H54 (cell line): ENCODE measurements at regions not wholly inside any gene's neighbourhood (a gene's known extent, or its start where the extent isn't known, plus 50 kb on each side); places are given as distances from the start of the nearest gene placed in this dataset.

Experiments
- DNase-seq: peaks from one replicate; pipeline ENCODE4 v3.0.0; 2011; ENCODE audit warnings: low spot score, mixed read lengths; ENCODE audit not compliant: insufficient read length
- FAIRE-seq: peaks from 3 replicates; lab custom pipeline; 2011; peaks lifted over from hg19 to GRCh38; lab: Jason Lieb, UNC
- POLR2A ChIP-seq: IDR thresholded peaks from 2 replicates; pipeline ENCODE4 v1.6.1; 2011; ENCODE audit warnings: low read depth, mild to moderate bottlenecking, low read length

GRCh38 chr6:43942011-43942442 is 172.0 kb downstream of the VEGFA start:
- FAIRE-seq (no peak), DNase-seq (no peak)
- no peak for TF ChIP-seq POLR2A

DNA sequence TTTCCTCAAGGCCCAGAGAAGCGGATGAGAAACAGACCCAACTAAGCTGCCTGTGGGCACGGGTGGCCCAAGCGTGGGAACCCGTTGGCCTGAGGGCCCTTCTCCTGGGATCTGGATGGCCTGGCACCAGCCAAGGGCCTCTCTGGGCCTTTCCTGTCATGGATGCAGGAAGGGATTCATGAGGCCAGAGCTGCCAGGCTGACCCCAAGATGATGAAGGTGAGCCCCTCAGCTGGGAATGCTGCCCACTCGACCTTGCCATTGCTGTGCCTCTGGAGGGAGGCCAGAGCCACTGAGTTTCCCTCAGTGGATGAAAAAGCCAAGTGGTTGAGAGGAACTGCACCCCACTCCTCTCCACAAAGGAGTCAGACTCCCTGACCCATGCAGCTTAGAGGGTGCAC is 171.2 kb downstream of the VEGFA start:
- no peak for TF ChIP-seq POLR2A
- DNase-seq (no peak), FAIRE-seq (no peak)

- no peak for TF ChIP-seq POLR2A
- FAIRE-seq, result no peak
- no peak for DNase-seq
Observed at GRCh38 chr6:43940393-43941087, 170.5 kb downstream of the VEGFA start.

GRCh38 chr6:43940071-43940392 is 170.0 kb downstream of the VEGFA start:
- FAIRE-seq (no peak), DNase-seq (no peak)
- TF ChIP-seq POLR2A, result no peak

GRCh38 chr6:43939281-43940070 is 169.5 kb downstream of the VEGFA start:
- no peak for DNase-seq
- TF ChIP-seq POLR2A, result no peak
- no peak for FAIRE-seq

- no peak for TF ChIP-seq POLR2A
- DNase-seq, result no peak
- FAIRE-seq, result no peak
Observed at GRCh38 chr6:43938178-43939105, 168.4 kb downstream of the VEGFA start.

GRCh38 chr6:43937236-43938177 is 167.5 kb downstream of the VEGFA start:
- DNase-seq (no peak), FAIRE-seq (no peak)
- TF ChIP-seq POLR2A, result no peak

GRCh38 chr6:43936476-43936875 is 166.5 kb downstream of the VEGFA start:
- TF ChIP-seq POLR2A, result no peak
- FAIRE-seq (no peak), DNase-seq (no peak)

- FAIRE-seq (no peak), DNase-seq (no peak)
- TF ChIP-seq POLR2A, result no peak
Observed at GRCh38 chr6:43935921-43936439, 166.0 kb downstream of the VEGFA start.

- no peak for DNase-seq
- FAIRE-seq, result no peak
- TF ChIP-seq POLR2A, result no peak
Observed at GRCh38 chr6:43934803-43935602, 165.0 kb downstream of the VEGFA start.

- no peak for DNase-seq
- FAIRE-seq, result no peak
- no peak for TF ChIP-seq POLR2A
Observed at GRCh38 chr6:43934183-43934802, 164.3 kb downstream of the VEGFA start.

GRCh38 chr6:43933148-43933885 is 163.3 kb downstream of the VEGFA start:
- FAIRE-seq, result no peak
- DNase-seq, result no peak
- TF ChIP-seq POLR2A, result no peak
